ENCODE measurements at regions not wholly inside any gene's neighbourhood (a gene's known extent, or its start where the extent isn't known, plus 50 kb on each side); places are given as distances from the start of the nearest gene placed in this dataset.

DNA sequence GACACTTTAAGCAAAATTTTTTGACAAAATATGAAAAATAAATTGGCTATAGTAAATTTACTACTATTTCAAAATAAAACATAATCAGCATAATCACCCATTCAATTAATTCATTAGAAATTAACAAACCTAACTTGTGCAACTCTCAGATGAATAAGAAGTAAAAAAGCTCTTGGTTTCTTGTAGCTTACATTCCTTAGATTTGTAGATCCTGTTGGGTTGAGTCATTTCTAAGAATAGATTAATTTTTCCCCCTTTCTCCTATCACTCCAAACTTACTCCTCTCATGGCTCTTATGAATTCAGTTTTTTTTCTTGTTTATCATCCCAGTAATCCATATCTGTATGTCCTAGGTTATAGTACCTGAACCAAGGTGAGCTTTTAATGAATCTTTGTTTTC is 230.9 kb upstream of the LRIG3 start:
- TF ChIP-seq, protein P1, sequence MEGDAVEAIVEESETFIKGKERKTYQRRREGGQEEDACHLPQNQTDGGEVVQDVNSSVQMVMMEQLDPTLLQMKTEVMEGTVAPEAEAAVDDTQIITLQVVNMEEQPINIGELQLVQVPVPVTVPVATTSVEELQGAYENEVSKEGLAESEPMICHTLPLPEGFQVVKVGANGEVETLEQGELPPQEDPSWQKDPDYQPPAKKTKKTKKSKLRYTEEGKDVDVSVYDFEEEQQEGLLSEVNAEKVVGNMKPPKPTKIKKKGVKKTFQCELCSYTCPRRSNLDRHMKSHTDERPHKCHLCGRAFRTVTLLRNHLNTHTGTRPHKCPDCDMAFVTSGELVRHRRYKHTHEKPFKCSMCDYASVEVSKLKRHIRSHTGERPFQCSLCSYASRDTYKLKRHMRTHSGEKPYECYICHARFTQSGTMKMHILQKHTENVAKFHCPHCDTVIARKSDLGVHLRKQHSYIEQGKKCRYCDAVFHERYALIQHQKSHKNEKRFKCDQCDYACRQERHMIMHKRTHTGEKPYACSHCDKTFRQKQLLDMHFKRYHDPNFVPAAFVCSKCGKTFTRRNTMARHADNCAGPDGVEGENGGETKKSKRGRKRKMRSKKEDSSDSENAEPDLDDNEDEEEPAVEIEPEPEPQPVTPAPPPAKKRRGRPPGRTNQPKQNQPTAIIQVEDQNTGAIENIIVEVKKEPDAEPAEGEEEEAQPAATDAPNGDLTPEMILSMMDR (conservative IDR thresholded peaks at IDR 0.05; ENCODE audit: low read depth, low read length) = no peak
- DNase-seq (ENCODE audit: low read depth) = no peak
- no peak overlapping the region for H3K4me3 ChIP-seq (ENCODE audit: low read depth, low read length)

DNA sequence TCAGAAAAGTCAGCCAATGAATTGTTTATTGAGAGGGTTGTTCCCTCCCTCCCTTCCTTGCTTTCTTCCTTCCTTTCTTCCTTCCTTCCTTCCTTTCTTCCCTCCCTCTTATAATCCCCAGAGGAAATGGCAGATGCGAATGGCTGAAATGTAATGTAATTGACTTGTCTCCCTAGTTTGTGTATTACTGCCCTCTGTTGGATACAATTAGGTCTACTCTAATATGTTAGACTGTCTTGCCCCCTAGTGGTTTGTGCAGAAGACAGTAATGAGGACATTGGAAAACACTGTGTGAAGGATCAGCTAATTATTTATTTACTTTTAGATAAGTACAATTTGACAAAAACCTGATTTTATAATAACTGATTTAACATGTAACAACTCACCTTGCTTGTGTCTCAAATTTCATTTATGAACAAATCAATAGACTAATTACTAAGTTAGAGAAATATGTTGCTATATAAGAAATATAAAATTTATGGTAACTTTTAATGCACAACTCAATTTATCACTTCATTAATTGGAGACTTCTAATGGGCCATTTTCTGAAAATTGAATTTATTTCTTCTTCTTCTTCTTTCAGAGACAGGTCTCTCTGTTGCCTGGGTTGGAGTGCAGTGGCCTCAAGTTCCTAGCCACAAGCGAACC is 229.8 kb upstream of the LRIG3 start:
- peak; percentile 40 for DNase-seq (ENCODE audit: low read depth)
- H3K4me3 ChIP-seq (ENCODE audit: low read depth, low read length) = no peak overlapping the region
- TF ChIP-seq, protein P1 (conservative IDR thresholded peaks at IDR 0.05; ENCODE audit: low read depth, low read length) = peak; percentile 98

GRCh38 chr12:59147791-59148190 is 227.5 kb upstream of the LRIG3 start:
- H3K4me3 ChIP-seq (ENCODE audit: low read depth, low read length) = no peak overlapping the region
- TF ChIP-seq, protein P1 (conservative IDR thresholded peaks at IDR 0.05; ENCODE audit: low read depth, low read length) = no peak
- no peak for DNase-seq (ENCODE audit: low read depth)

- no peak for DNase-seq (ENCODE audit: low read depth)
- TF ChIP-seq, protein P1 (conservative IDR thresholded peaks at IDR 0.05; ENCODE audit: low read depth, low read length) = no peak
Measured at GRCh38 chr12:59142183-59142790, 222.0 kb upstream of the LRIG3 start.

GRCh38 chr12:59134750-59135149 is 214.4 kb upstream of the LRIG3 start:
- no peak for DNase-seq (ENCODE audit: low read depth)
- TF ChIP-seq, protein P1 (conservative IDR thresholded peaks at IDR 0.05; ENCODE audit: low read depth, low read length) = no peak
- no peak overlapping the region for H3K4me3 ChIP-seq (ENCODE audit: low read depth, low read length)

More at GRCh38 chr12:59142183-59142790, 222.0 kb upstream of the LRIG3 start:
- no peak overlapping the region for H3K4me3 ChIP-seq (ENCODE audit: low read depth, low read length)

GRCh38 chr12:59131462-59131861 is 211.2 kb upstream of the LRIG3 start:
- TF ChIP-seq, protein P1 (conservative IDR thresholded peaks at IDR 0.05; ENCODE audit: low read depth, low read length) = no peak
- no peak overlapping the region for H3K4me3 ChIP-seq (ENCODE audit: low read depth, low read length)
- no peak for DNase-seq (ENCODE audit: low read depth)

- TF ChIP-seq, protein P1 (conservative IDR thresholded peaks at IDR 0.05; ENCODE audit: low read depth, low read length) = no peak
- H3K4me3 ChIP-seq (ENCODE audit: low read depth, low read length) = no peak overlapping the region
- DNase-seq (ENCODE audit: low read depth) = no peak
Measured at GRCh38 chr12:59122784-59123183, 202.5 kb upstream of the LRIG3 start.

Data from epithelial cell of proximal tubule (primary cell).